EL (cell line): ENCODE measurements at regions not wholly inside any gene's neighbourhood (a gene's known extent, or its start where the extent isn't known, plus 50 kb on each side); places are given as distances from the start of the nearest gene placed in this dataset.
"Not testable (repeated sequence)": the region's sequence is repeated elsewhere in the genome, so short reads cannot be mapped to it uniquely, and the experiment has no call there.

Experiments
- DNase-seq: peaks from one replicate; pipeline ENCODE4 v3.0.0-alpha.2; 2016

DNA sequence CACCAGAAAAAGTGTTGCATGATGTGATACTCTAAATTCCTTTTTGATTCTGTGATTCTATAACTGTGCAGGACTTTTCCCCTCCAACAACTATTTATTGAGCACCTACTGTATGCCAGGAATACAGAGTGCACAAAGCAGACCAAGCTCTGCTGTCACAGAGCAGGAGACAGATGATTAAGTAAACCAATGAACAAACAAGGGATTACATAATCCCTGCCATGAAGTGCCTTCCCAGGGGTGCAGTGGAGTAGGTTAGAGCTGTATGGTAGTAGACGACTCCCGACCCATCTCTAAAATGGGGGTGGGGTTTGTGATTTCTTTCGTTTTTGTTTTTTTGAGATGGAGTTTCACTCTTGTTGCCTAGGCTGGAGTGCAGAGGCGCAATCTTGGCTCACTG is 213.9 kb downstream of the TBX5 start:
- no peak for DNase-seq

DNA sequence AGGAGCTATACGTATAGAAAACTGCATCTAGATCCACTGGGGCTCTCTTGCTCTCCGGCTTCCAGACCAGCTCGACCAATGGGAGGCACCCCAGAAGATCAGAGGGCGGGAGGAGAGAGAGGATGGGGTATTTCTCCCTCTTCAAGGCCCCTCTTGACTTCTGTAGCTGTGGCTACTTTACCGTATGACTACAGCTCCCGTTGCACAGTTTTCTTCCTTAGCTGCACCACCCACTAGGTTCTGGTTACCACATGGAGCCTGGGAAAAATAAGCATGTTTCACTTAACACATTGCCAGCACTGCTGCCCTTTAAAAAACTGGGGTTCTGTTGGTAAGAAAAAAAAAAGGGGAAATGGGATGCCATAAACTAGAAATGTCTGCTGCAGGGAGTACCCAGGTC is 214.4 kb downstream of the TBX5 start:
- DNase-seq: no peak

DNA sequence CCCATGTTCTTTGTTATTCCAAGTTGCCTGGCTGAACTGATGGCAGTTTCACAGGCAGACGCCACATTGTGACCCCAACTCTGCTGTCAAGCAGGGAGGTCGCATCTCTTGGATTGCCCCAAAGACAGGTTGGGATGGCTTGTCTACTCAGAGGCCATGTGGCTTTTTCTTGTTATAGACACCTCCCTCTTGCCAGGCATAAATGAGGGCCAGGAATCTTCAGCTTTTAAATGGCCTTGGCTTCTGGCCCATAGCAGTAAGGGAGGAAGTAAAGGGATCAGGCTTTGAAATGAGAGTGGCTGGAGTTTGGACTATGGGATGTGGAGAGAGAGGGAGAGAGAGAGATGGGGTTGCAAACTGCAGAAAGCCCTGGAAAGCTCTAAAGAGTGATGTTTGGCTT is 215.0 kb downstream of the TBX5 start:
- DNase-seq: no peak

DNA sequence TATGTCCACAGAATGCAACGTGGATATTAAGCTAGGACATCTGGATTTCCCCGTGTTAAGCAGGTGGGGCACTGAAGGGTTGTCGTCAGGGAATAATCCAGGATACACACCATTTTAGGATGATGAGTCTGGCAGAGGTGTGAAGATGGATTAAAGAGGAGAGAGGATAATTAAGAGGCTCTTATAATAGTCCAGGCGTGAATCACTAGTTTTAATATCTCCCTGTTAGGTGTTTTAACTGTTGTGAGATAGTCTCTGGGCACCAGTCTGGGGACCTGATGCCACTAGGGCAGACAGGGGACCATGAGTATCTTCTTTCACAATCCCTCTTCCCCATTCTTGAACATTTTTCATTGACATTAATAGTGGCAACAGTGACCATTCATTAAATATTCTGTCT is 216.7 kb downstream of the TBX5 start:
- no peak for DNase-seq

DNA sequence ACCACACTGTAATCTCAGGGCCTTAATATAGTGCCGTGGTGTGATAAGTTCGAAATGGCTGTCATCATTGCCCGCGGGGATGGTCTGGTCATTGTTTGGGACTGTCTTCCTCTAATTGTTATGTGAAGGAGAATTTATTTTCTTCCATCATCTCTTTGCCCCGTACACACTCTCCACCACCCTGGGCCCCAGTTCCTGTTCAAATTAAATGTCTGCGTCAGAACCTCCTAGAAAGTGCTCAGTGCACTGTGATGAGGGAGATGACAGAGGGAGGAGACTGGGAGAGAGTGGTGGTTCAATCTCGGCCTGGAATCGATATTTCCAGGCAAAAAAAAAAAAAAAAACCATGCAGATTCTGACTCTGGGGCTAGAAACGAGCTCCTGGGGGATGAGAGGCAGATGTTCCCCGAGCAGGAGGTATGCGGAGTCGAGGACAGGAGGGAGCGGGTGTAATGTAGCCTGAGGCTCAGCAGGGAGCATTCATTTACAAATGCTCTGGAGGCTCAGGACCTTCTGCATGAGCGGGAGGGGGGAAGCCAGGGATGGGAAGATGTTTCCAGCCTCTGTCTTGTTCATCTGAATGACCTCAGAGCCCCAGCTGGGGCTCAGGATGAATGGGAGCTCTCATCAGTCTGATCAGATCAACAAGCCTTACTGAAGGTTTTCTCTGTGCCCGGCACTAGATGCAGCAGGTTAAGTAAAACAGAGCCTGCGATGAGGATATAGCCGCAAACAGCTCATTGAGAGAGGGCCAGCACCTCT is 219.5 kb downstream of the TBX5 start:
- DNase-seq: no peak

DNA sequence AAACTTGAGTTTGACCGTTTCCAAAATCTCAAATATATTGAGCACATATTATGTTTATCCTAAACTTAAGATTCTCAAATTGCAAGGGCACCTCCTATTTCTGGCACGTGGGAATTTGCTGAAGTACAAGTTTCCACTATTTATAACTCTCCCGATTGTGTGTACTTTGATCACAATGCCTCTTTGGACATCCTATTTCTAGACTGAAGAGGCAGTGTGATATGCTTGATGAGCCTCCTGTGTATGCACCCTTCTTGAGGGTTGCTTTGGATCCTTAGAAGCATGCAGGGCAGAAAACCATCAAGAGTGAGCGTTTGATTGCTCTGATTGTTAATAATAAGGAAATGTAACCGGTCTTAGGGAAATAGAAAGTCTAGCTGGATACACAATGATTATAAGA is 218.9 kb upstream of the RBM19 start:
- no peak for DNase-seq

DNA sequence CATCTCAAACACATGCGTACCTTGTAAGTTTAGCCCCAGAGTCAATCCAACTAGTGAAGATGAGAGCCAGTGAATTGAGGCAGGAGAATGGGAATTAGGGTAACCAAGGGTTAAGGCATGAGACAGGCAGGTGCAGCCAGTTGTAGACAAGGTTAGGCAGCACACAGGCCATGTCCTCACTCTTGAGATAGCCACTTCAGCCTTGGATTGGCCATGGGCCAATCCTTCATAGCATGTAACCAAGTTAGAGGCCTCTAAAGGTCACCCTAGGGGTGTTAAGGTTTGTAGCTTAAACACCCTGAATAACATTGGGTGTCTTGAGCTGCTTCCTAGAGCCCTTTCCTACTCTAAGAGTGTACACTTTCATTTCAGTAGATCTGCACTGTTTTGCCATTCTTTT is 208.2 kb upstream of the RBM19 start:
- DNase-seq: no peak

DNA sequence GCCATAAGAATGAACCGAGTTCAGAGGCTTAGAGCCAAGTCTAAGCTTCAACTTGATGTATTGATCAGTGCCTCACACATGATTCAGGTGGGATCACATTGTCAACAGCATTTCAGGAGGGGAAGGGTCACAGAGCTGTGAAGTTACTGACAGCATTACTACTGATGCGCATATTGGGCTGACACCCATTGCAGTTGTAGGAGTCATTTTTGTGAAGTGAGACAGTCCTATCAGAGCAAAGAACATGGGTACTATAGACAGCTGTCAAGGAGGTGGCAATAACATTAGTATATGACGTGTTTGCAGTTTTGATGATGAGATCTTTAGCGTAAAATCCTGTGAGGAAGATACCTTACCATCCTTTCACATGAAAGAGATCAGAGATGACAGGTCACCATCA is 206.0 kb upstream of the RBM19 start:
- DNase-seq: no peak

DNA sequence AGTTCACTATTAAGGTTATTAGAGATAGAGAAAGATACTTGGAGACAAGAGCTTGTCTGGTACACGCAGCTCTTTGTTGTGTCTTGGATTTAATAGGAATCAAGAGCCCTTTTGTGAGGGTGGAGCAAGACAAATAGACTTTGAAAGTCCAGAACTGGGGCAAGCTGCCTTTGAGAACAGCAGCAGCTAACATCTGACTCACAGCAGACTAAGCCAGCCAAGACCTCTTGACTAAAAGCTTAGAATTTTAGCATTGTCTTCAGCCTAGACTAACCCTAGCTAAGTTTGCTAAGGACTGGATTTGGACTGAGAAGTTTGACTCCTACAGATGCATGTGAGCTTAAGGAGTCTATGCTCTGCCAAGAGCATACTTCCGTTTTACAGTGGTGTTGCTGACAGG is 201.9 kb upstream of the RBM19 start:
- peak; percentile 3 for DNase-seq

DNA sequence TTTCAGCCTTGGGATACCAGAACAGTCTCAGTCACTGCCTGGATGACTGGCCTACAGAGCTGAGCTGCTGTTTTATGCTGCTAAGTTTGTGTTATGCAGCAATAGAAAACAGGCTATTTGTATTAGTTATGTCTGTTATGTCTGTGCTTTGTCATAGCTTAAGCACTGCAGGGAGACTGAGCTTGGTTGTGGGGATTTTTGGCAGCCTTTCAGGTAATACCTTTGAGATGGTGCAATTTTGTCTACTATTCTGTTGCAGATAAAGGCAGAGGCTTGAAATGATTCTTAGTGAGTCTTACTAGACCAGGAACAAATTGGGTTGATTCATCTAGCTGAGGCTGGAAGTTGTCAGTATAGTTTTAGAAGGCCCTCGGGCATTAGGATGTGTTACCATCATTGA is 201.3 kb upstream of the RBM19 start:
- peak; percentile 6 for DNase-seq

DNA sequence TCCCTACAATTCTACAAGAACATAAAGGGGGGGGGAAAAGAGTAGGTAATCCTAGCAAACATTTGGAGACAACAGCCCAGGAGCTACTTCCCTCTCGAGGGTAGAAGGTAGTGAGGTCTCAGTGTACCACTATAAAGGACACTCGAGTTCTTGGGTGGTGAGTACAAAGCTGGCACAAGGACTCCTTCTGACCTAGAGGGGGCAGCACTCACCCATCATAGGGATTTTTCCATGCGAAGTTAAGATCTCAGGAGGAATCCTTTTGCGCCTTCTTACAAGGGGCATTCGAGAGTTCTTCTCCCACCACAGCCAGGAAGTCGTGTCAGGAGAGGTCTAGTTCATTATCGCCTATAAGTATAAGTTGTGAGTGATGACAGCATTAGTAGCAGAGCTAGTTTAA is 200.2 kb upstream of the RBM19 start:
- peak; percentile 57 for DNase-seq

DNA sequence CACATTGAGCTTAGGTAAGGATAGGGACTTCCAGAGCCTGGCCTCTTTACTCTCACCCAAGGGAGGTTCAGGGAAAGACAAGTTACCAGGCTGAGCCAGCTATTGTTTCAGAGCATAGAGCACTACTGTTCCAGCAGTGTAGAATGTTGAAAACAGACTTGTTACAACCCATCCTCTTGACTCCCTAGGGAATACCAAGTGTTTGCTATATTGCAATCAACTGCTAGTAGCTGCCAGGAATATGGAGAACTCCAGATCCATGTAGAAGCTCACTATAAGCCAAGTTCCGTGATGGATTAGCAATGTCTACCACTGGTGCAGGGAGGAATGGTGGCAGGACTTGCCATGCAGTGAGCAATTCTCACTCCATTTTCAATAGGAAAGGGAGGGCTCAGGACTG is 199.8 kb upstream of the RBM19 start:
- DNase-seq: no peak

DNA sequence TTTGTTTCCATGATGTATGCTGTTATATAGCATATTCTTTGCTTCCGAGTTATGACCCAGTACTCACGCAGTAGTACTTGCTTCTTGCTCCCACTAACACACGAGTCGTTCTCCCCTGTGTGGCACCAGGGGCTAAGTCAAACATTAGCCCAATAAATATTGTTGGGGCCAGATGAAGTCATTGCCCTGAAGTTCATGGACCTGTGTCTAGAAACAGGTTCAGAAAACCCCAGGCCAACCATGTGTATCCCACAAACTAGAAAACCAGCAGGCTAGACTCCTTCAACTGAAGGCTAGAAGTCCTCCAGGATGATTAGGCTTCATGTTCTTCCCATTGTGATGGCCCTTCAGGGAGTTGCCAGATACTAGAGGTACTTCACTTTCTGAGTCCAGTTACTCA is 198.2 kb upstream of the RBM19 start:
- no peak for DNase-seq

DNA sequence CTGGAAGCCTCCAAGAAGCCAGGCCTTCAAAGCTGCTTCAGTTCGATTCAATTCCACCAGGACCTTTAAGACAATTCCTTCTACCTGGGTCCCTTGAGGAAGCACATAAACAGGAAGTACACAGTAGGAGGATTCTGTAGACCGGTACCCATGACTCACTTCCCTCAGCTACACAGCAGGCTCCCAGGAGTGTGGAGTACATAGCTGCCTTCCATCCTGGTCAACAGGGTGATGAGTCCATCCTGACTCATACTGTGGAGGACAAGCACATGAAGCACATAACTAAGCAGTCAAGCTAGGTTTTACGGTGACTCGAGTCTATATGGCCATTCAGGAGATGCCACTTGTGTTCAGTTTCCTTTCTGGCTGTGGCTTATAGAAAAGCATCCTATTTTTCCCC is 197.6 kb upstream of the RBM19 start:
- DNase-seq: peak; percentile 93

DNA sequence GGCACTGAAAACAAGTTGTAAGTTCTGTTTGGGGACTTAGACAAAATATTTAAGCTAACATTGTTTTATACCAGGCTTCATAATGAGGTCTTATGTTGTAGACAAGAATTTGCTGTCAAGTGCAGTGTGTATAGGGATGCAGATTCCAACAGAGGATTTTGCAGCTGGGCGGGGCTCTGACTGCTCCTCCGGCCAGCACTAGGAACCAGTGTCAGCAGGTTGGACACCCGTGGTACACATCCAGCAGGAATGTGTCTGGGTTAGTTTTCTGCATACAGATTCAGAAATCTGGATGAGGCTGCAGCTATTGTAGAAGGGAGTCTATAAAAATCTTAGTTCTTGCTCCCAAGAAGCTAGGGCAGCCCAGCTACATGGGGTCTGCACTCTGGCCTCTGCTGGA is 194.3 kb upstream of the RBM19 start:
- no peak for DNase-seq

DNA sequence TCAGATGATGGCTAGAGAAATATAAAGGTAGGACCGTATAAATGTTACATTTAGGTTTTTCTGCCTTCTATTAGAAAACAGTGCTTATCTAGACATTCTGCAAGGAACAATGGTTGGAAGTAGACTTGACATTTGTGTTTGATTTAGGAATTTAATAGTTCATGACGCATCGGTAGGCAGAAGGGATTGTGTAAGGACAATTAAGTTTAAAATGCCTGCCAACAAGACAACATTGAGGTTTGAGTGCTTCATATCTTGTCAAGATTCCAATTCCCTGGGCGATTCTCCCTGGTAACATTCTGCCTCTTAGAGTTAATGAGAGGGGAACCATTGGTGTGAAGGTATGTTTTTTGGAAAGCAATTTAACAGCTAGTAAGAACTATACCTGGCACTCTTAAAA is 186.8 kb upstream of the RBM19 start:
- DNase-seq: no peak

DNA sequence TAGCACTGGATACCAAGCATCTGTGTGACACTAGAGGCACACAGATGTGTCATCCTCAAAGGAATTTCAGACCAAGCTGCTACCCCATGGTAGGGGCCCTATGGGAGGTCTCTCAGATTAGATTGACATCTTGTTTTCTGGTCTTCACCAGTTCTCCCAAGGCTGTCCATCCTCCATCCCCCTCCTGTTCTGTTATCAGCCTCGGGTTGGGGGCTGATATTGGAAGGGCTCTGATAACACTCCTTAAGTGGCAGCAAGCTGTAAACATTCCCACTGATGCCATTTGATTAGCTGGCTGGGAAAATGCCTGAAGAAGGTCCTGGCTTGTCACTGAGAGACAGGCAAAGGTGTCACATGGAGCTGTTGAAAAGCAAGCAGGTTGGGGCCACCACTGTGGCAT is 185.9 kb upstream of the RBM19 start:
- no peak for DNase-seq

DNA sequence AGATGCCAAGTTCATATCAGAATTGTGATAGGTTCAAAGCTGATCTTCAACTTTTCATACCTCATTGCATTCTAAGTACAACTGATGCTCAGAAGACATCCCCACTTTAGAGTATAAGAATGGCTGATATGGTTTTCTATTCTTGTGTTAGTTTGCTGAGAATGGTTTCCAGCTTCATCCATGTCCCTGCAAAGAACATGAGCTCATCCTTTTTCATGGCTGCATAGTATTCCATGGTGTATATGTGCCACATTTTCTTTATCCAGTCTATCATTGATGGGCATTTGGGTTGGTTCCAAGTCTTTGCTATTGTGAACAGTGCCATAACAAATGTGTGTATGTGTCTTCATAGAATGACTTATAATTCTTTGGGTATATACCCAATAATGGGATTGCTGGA is 184.5 kb upstream of the RBM19 start:
- DNase-seq: not testable (repeated sequence)

DNA sequence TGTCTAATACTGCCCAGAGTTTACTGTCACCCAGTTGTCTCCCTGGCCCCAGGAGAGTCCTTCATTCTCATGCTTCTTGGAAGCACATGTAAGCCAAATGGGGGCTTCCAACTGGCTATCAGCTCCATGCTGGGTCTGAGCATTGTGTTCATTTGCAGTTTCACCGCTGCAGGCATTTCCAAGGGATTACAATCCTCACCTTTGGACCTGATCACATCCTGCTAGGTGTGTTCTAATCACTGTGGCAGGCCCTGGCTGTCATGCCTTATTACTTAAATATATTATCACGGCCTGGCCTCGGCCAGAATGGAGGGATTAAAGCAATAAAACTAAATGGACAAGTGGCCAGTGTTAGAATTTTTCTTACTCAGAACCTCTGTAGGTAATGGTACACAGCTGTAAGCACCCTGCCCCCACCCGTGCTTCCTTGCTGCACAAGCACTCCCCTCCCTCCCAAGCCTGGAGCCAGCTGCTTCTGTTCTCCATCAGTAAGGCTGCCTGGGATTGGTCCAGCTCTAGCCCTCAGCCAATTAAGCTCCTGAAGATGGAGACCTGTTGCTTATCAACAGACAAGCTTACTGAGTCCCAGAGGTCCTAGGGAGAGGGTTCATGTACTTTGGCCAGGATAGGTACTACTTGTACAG is 175.9 kb upstream of the RBM19 start:
- no peak for DNase-seq

DNA sequence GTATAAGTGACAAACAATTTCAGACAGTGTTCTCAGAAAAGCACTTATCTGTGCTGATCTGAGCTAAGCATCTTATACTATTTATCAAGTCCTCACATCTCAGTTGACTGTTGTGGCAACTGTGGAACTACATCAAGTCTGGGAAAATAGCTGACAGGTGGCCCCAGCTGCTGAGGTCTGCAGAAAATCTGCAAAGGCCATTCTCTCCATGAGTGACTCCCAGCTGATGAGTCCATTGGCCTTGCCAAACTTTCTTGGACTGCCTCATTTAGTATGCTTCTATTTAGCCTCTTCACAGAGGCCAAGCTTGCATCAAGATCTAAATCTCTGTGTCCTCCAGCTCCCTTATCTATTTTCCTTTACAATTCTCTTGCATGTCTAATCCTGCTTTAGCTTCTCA is 174.5 kb upstream of the RBM19 start:
- DNase-seq: no peak

DNA sequence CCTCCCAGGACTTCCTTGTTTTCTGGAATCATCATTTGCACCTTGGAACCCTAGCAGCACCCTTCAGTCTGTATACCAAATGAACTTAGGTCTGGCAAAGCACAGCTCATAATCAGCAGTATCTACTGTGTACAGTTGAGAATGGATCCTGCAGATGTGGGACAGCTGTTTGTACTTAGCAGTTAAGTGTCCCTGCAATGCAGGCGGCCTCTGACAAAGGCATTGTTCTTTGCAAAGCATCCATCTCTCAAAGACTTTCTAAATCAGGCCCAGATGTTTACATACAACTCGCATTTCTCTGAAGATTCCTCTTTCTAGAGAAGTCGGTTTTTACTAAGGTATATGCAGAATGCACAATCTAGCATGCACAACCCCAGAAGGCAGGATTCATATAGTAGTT is 170.5 kb upstream of the RBM19 start:
- no peak for DNase-seq

DNA sequence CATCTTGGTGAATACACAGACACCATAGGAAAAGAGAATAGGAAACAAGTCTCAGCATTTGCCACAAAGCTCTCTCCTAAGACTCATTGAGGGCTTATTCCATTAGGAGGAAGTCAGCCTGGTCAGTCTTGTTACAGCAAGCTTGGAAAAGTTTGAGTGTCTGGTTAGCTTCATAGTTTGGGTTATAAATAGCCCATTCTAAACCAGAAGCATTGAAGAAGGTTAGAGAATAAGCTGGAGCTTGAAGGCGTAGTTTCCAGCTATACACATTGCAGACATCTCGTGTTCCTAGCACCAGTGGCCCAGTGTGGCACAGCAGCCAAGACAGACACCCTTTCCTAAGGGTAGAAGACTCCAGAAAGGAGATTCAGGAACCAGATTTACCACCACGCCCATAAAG is 168.8 kb upstream of the RBM19 start:
- no peak for DNase-seq

DNA sequence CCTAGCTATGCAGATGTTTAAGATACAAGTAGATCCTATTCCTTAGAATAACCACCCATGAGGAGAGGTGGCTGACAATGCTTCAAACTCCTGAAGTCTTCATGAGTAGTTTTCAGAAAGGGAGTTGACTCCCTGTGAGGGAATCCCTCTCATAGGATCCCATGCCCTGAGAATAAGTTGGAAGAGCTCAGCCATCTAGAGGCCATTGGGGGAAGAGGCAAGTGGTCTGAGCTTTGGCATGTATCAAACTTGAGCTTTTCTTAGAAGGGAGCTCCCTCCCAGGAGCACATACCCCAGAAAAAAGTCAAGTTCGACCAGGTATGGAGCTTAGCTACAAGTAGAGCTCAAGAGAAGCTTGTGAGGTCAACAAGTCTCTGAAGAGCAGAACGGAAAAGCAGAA is 165.7 kb upstream of the RBM19 start:
- no peak for DNase-seq

DNA sequence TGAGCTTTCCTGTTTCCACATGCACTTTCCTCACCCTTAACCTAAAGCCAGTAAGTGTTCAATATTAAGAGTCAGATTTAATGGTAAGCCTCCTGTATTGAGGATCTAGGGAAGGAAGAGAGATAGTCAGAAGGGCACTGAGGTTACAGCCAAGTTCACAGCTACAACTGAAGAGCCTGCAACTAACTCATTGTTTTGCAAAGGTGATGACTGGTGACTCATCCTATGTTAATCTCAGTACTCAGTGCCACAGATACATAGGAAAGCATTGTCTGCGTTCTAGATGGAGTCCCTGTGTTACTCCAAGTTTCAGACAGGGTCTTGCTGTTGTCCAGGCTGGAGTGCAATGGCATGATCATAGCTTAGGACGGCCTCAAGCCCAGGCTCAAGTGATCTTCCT is 157.0 kb upstream of the RBM19 start:
- no peak for DNase-seq

DNA sequence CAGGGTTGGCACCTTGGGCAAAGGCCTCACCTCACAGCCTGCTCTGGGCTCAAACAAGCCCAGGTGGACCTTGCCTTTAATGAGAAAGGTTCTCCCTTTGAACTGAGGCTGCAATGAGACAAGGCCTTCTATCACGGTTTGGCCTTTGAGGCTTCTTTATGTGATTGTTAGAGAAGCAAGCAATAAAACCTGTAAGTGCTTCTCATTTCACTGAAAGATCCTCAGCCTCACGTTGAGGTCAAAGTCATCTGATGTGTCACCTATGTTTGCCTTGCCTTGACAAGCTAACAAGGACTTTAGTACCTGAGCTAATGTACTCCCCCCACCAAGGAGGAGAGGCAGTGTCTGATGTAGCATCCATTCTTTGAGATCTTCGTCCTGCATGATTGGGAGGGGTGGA is 155.9 kb upstream of the RBM19 start:
- DNase-seq: no peak
